H1 (cell line): ENCODE measurements at regions not wholly inside any gene's neighbourhood (a gene's known extent, or its start where the extent isn't known, plus 50 kb on each side); places are given as distances from the start of the nearest gene placed in this dataset.

Experiments used
- CTCF ChIA-PET: fragments of 300-600 bp; sonication (Branson Sonifier 250); formaldehyde crosslinking; loops from one replicate; lab custom pipeline; 2021; ENCODE audit not compliant: partially characterized antibody; lab: Charles Lee
- POLR2A ChIA-PET: fragments of 300-600 bp; sonication (Branson Sonifier 250); formaldehyde crosslinking; loops from one replicate; lab custom pipeline; 2021; ENCODE audit warnings: inconsistent platforms; ENCODE audit not compliant: partially characterized antibody; lab: Charles Lee
- DNase-seq, 2 experiments: peaks; one replicate each; pipeline versions ENCODE4 v3.0.0 to v3.0.0-alpha.2; 2010 to 2022; ENCODE audit warnings: low spot score in 2 of 2, low read depth in 1 of 2, mixed read lengths in 1 of 2
- FAIRE-seq: peaks from 2 replicates; lab custom pipeline; 2011; peaks lifted over from hg19 to GRCh38; lab: Jason Lieb, UNC
- H2AFZ ChIP-seq: 2 replicates; pipeline ENCODE4 v1.8.1; 2012; ENCODE audit warnings: low read length, inconsistent platforms
- H2AK5ac ChIP-seq: 2 replicates; pipeline ENCODE4 v1.6.1; 2013; ENCODE audit warnings: low read depth, low read length
- H2BK120ac ChIP-seq: replicated peaks from 2 replicates; pipeline ENCODE3; 2013; ENCODE audit warnings: low read depth, low read length, inconsistent platforms
- H2BK12ac ChIP-seq: 2 replicates; pipeline ENCODE4 v1.6.1; 2013; ENCODE audit warnings: low read depth, low read length
- H2BK15ac ChIP-seq: 2 replicates; pipeline ENCODE4 v1.6.1; 2013; ENCODE audit warnings: low read length
- H2BK20ac ChIP-seq: 2 replicates; pipeline ENCODE4 v1.6.1; 2013; ENCODE audit warnings: low read length
- H2BK5ac ChIP-seq: 2 replicates; pipeline ENCODE4 v1.6.1; 2013; ENCODE audit warnings: low read depth, low read length
- H3K14ac ChIP-seq: 2 replicates; pipeline ENCODE4 v1.6.1; 2013; ENCODE audit warnings: inconsistent platforms; ENCODE audit not compliant: insufficient read length
- H3K18ac ChIP-seq: 2 replicates; pipeline ENCODE4 v1.6.1; 2013; ENCODE audit warnings: low read length; ENCODE audit errors: extremely low read depth
- H3K23ac ChIP-seq: 2 replicates; pipeline ENCODE4 v1.6.1; 2013; ENCODE audit warnings: inconsistent platforms; ENCODE audit not compliant: insufficient read length
- H3K23me2 ChIP-seq: 2 replicates; pipeline ENCODE4 v1.6.1; 2013; ENCODE audit warnings: low read depth, low read length
- H3K27ac ChIP-seq: 2 replicates; pipeline ENCODE4 v1.6.1; 2011; ENCODE audit warnings: low read depth, low read length, inconsistent platforms
- H3K27me3 ChIP-seq, 4 experiments: replicated peaks in 1 of 4; 1 replicate in 1 of 4; 2 replicates in 3 of 4; pipeline versions ENCODE4 v1.6.1 to v1.8.1; 2011 to 2013; ENCODE audit warnings: low read length in 3 of 4, mild to moderate bottlenecking in 3 of 4, inconsistent platforms in 2 of 4, mixed read lengths in 2 of 4, moderate library complexity in 1 of 4; ENCODE audit not compliant: control insufficient read depth in 3 of 4, insufficient read depth in 3 of 4; ENCODE audit errors: extremely low read depth in 1 of 4
- H3K36me3 ChIP-seq, 4 experiments: 2 replicates each; pipeline versions ENCODE4 v1.6.1 to v1.8.1; 2011 to 2013; ENCODE audit warnings: mild to moderate bottlenecking in 4 of 4, low read length in 3 of 4, moderate library complexity in 2 of 4, control low read depth in 1 of 4, inconsistent platforms in 1 of 4; ENCODE audit not compliant: insufficient read depth in 4 of 4, control insufficient read depth in 2 of 4
- H3K4ac ChIP-seq: replicated peaks from 2 replicates; pipeline ENCODE3; 2013; ENCODE audit warnings: low read length, low read depth, mixed read lengths, inconsistent platforms; ENCODE audit not compliant: insufficient read length
- H3K4me1 ChIP-seq, 4 experiments: replicated peaks in 1 of 4; 1 replicate in 1 of 4; 2 replicates in 3 of 4; pipeline versions ENCODE4 v1.6.1 to v1.8.1; 2011 to 2013; ENCODE audit warnings: low read length in 3 of 4, inconsistent platforms in 2 of 4, mixed read lengths in 1 of 4; ENCODE audit not compliant: insufficient read depth in 4 of 4, control insufficient read depth in 3 of 4
- H3K4me2 ChIP-seq, 2 experiments: 2 replicates each; pipeline versions ENCODE4 v1.6.1 to v1.8.1; 2011 to 2013; ENCODE audit warnings: low read depth in 2 of 2, low read length in 2 of 2, control low read depth in 1 of 2, inconsistent platforms in 1 of 2, mild to moderate bottlenecking in 1 of 2; ENCODE audit not compliant: insufficient read depth in 1 of 2
- H3K4me3 ChIP-seq, 4 experiments: fragments of 200-600, 300-600 bp in 1 of 4; sonication (generic), shearing (Covaris generic), sonication (Bioruptor Twin) in 1 of 4; 2 replicates each; pipeline versions ENCODE4 v1.5.1 to v1.8.1; 2011 to 2016; ENCODE audit warnings: low read length in 4 of 4, low read depth in 3 of 4, control low read depth in 2 of 4, inconsistent platforms in 2 of 4, mild to moderate bottlenecking in 2 of 4, mixed read lengths in 1 of 4, moderate library complexity in 1 of 4; ENCODE audit not compliant: insufficient read depth in 2 of 4; ENCODE audit errors: extremely low read depth in 1 of 4
- H3K56ac ChIP-seq: replicated peaks from 2 replicates; pipeline ENCODE3; 2013; ENCODE audit warnings: low read depth, mild to moderate bottlenecking, mixed read lengths, low read length, inconsistent platforms; ENCODE audit not compliant: insufficient read length
- H3K79me1 ChIP-seq: 2 replicates; pipeline ENCODE4 v1.6.1; 2013; ENCODE audit warnings: low read depth, low read length, control low read depth
- H3K79me2 ChIP-seq, 2 experiments: 2 replicates each; pipeline versions ENCODE4 v1.6.1 to v1.8.1; 2012 to 2013; ENCODE audit warnings: low read length in 2 of 2, mild to moderate bottlenecking in 2 of 2, inconsistent platforms in 1 of 2; ENCODE audit not compliant: insufficient read depth in 2 of 2, control insufficient read depth in 1 of 2
- H3K9ac ChIP-seq, 4 experiments: replicated peaks in 1 of 4; 1 replicate in 1 of 4; 2 replicates in 3 of 4; pipeline versions ENCODE4 v1.6.1 to v1.8.1; 2011 to 2013; ENCODE audit warnings: low read depth in 3 of 4, low read length in 3 of 4, control low read depth in 2 of 4, mild to moderate bottlenecking in 2 of 4, moderate library complexity in 2 of 4, inconsistent platforms in 1 of 4; ENCODE audit errors: extremely low read depth in 1 of 4
- H3K9me3 ChIP-seq, 2 experiments: 2 replicates each; pipeline versions ENCODE4 v1.6.1 to v1.8.1; 2012 to 2013; ENCODE audit warnings: mild to moderate bottlenecking in 2 of 2, moderate library complexity in 2 of 2, control low read depth in 1 of 2, inconsistent platforms in 1 of 2, low read depth in 1 of 2, low read length in 1 of 2, mixed read lengths in 1 of 2; ENCODE audit not compliant: insufficient read depth in 2 of 2
- H4K20me1 ChIP-seq, 2 experiments: replicated peaks in 1 of 2; 2 replicates each; pipeline versions ENCODE3 to v1.8.1; 2011 to 2013; ENCODE audit warnings: inconsistent platforms in 2 of 2, low read length in 2 of 2, mild to moderate bottlenecking in 1 of 2; ENCODE audit not compliant: insufficient read depth in 2 of 2, control insufficient read depth in 1 of 2
- H4K5ac ChIP-seq: 2 replicates; pipeline ENCODE4 v1.6.1; 2013; ENCODE audit warnings: low read length, low read depth, mixed read lengths, inconsistent platforms; ENCODE audit not compliant: insufficient read length
- H4K8ac ChIP-seq: 2 replicates; pipeline ENCODE4 v1.8.0; 2013; ENCODE audit warnings: mild to moderate bottlenecking, moderate library complexity, low read length, inconsistent platforms; ENCODE audit not compliant: insufficient read depth; ENCODE audit errors: extremely low read depth
- H4K91ac ChIP-seq: replicated peaks from 2 replicates; pipeline ENCODE3; 2013; ENCODE audit warnings: low read length, mixed read lengths, inconsistent platforms; ENCODE audit not compliant: insufficient read length
- HDAC6 ChIP-seq: IDR thresholded peaks from one replicate; pipeline ENCODE4 v1.7.1; 2012; ENCODE audit warnings: low read depth, mild to moderate bottlenecking, inconsistent platforms, low read length, moderate library complexity
- NANOG ChIP-seq: IDR thresholded peaks from 2 replicates; pipeline ENCODE4 v1.6.1; 2011; ENCODE audit warnings: low read length, low read depth, mild to moderate bottlenecking, inconsistent platforms; ENCODE audit not compliant: insufficient read depth, poor library complexity, severe bottlenecking
- RXRA ChIP-seq: IDR thresholded peaks from 2 replicates; pipeline ENCODE4 v1.6.1; 2011; ENCODE audit warnings: low read depth, mild to moderate bottlenecking, low read length, moderate library complexity; ENCODE audit not compliant: insufficient read depth
- TAF1 ChIP-seq: IDR thresholded peaks from 2 replicates; pipeline ENCODE4 v1.6.1; 2011; ENCODE audit warnings: mild to moderate bottlenecking, low read depth, low read length
- TAF7 ChIP-seq: optimal IDR thresholded peaks from 2 replicates; pipeline ENCODE3; 2011; ENCODE audit warnings: low read depth, mild to moderate bottlenecking, inconsistent platforms, low read length, moderate library complexity, borderline replicate concordance
- WGBS, 2 experiments: shearing (Covaris generic) in 1 of 2; methylation state at CpG; one replicate each; pipeline versions ENCODE4 v1.1.6 to v1.1.7; 2013 to 2015; ENCODE audit warnings: low lambda C conversion rate in 2 of 2, mixed read lengths in 2 of 2, inconsistent platforms in 1 of 2, low coverage in 1 of 2, missing lambda C conversion rate in 1 of 2; ENCODE audit not compliant: insufficient replicate concordance in 2 of 2, insufficient coverage in 1 of 2, insufficient read length in 1 of 2; ENCODE audit errors: extremely low coverage in 1 of 2, missing lambda C conversion rate in 1 of 2; 5-methylcytosine and 5-hydroxymethylcytosine counted together

DNA sequence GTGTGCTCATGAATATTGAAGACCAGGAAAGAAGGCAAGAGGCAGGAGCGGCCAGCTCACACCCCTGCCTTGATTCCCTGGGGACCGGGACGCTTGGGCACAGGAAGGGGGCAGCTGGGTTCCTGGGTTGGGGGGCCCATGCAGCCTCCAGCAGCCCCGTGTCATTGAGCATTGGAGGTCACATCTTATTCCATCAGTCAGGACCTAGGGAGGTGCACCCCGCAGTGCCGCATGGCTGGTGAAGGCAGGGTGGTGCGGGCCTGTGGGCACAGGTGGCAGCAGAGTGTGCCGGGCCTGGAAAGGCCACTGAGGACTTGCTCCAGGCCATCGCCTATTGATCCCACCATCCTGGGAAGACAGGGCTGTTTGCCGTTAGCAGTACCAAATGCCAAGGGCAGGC is 116.3 kb upstream of the NECTIN1 start:
- FAIRE-seq (no peak), DNase-seq (no peak)
- Histone ChIP-seq H3K4me1 (peaks cover 0 to 3% (median 0%) of the 10 kb centered on the region in 4 experiments; a peak in 2 of 7 replicates), H3K14ac (no peak overlapping the region), H3K27ac (no peak overlapping the region), H3K23me2 (no peaks in the 10 kb centered on the region; the same call in 1 of the 2 replicates), H2BK12ac (no peak overlapping the region), H4K20me1 (no peaks in the 10 kb centered on the region), H3K23ac (no peak overlapping the region), H2BK20ac (no peak overlapping the region), H3K9me3 (peaks cover 0 to 2% of the 10 kb centered on the region in 2 experiments; a peak in 1 of 4 replicates), H2BK120ac (no peak overlapping the region), H2AFZ (no peak overlapping the region), H3K4ac (no peak overlapping the region), H3K79me1 (no peaks in the 10 kb centered on the region), H2BK5ac (no peak overlapping the region), H3K4me3 (no peak overlapping the region), H4K91ac (no peak overlapping the region), H3K9ac (no peak overlapping the region), H4K8ac (no peak overlapping the region), H4K5ac (no peak overlapping the region), H2BK15ac (no peak overlapping the region), H3K79me2 (no peaks in the 10 kb centered on the region), H3K4me2 (no peak overlapping the region), H3K18ac (no peak overlapping the region), H3K27me3 (no peaks in the 10 kb centered on the region; a peak in 1 of 7 replicates), H2AK5ac (no peak overlapping the region), H3K56ac (no peak overlapping the region), H3K36me3 (no peaks in the 10 kb centered on the region)
- TF ChIP-seq RXRA (no peak), TAF7 (no peak), HDAC6 (no peak), TAF1 (no peak), NANOG (no peak)
- POLR2A ChIA-PET: interaction anchor here (1.2 kb wide), 1 partner anchor 12 kb away, joined by 3 read pairs; no protein-coding TSS in a partner anchor
- CTCF ChIA-PET: interaction anchor here (0.6 to 1.5 kb wide), 4 partner anchors 10 to 281 kb away, joined by 3 to 6 read pairs (median 3); no protein-coding TSS in a partner anchor
- 68% methylated on average over 10 of the region's 10 CpGs; no CpG with 5 or more reads in 1 of the 2 experiments for WGBS, 2 experiments
